ENCODE measurements at regions not wholly inside any gene's neighbourhood (a gene's known extent, or its start where the extent isn't known, plus 50 kb on each side); places are given as distances from the start of the nearest gene placed in this dataset.

DNA sequence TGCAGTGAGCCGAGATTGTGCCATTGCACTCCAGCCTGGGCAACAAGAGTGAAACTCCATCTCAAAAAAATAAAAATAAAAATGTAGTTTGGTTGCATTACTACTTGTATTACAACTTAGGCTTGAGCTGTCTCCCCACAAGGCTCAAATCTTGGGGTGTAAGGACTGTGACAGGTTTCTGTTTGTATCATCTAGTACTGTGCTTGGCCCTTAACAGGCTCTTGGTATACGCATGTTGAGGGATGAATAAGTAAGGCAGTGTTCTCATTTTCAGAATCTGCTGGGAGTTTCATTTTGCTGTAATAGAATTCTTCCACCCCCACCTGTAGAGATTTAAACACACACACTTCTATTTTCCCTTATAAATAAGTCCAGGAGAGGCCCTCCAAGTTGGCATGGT, 289.4 kb upstream of the EEF2KMT start:
- TF ChIP-seq CTCF (conservative IDR thresholded peaks at IDR 0.05; ENCODE audit: low read depth, low read length) (no peak), NFE2L2 (IDR thresholded peaks at IDR 0.05; ENCODE audit: low read depth, low read length) (no peak), RCOR1 (IDR thresholded peaks at IDR 0.05; ENCODE audit: insufficient replicate concordance, low read length) (no peak), POLR2A (IDR thresholded peaks at IDR 0.05; ENCODE audit: low read depth, low read length) (no peak), USF2 (IDR thresholded peaks at IDR 0.05; ENCODE audit: low read depth, low read length) (no peak), MAFK (IDR thresholded peaks at IDR 0.05; ENCODE audit: low read depth, low read length) (no peak)
- TF ChIP-seq, protein P1, sequence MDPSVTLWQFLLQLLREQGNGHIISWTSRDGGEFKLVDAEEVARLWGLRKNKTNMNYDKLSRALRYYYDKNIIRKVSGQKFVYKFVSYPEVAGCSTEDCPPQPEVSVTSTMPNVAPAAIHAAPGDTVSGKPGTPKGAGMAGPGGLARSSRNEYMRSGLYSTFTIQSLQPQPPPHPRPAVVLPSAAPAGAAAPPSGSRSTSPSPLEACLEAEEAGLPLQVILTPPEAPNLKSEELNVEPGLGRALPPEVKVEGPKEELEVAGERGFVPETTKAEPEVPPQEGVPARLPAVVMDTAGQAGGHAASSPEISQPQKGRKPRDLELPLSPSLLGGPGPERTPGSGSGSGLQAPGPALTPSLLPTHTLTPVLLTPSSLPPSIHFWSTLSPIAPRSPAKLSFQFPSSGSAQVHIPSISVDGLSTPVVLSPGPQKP (IDR thresholded peaks at IDR 0.05; ENCODE audit: borderline replicate concordance, low read depth, low read length): no peak
